ENCODE measurements at regions not wholly inside any gene's neighbourhood (a gene's known extent, or its start where the extent isn't known, plus 50 kb on each side); places are given as distances from the start of the nearest gene placed in this dataset.

GRCh38 chr1:55359611-55360010 is 144.4 kb upstream of the USP24 start:
- FAIRE-seq = no peak
- in situ Hi-C loops (cut with MboI) = no loop called here
- WGBS (ENCODE audit: insufficient coverage, insufficient replicate concordance, low lambda C conversion rate, missing lambda C conversion rate) = 19% methylated on average over 3 of the region's 3 CpGs

More at GRCh38 chr1:55359611-55360010, 144.4 kb upstream of the USP24 start:
- H3K36me3 ChIP-seq (ENCODE audit: control insufficient read depth in 2 of 2, insufficient read depth in 2 of 2, low read length in 1 of 2) = no peaks in the 10 kb centered on the region
- ChIA-PET CTCF (interaction anchor here (1.2 to 9.4 kb wide), 4 partner anchors 13 to 75 kb away, joined by 4 to 63 read pairs (median 6); no protein-coding TSS in a partner anchor), POLR2A (no interaction called here), SMC1A (ENCODE audit: uncharacterized antibody, unreplicated experiment) (no interaction called here), RAD21 (ENCODE audit: unreplicated experiment) (no interaction called here)
- no peak overlapping the region for H3K4me3 ChIP-seq
- H3K27me3 ChIP-seq (replicated peaks in 1 of 2; ENCODE audit: control insufficient read depth in 2 of 2, insufficient read depth in 2 of 2, low read length in 1 of 2) = no peaks in the 10 kb centered on the region; a peak in 1 of 4 replicates
- no peak overlapping the region for H3K9ac ChIP-seq (ENCODE audit: control insufficient read depth, insufficient read depth, low read length)
- H2AFZ ChIP-seq (ENCODE audit: control insufficient read depth, low read depth, low read length) = no peak overlapping the region
- no TSS peak for BruUV-seq (replicated peaks)
- TF ChIP-seq ZNF24 (IDR thresholded peaks at IDR 0.05) = no peak
- TF ChIP-seq SUPT20H (IDR thresholded peaks at IDR 0.05; ENCODE audit: borderline replicate concordance, control insufficient read depth, low read depth, low read length) = no peak
- TF ChIP-seq STAT3 (IDR thresholded peaks at IDR 0.05; ENCODE audit: low read depth, low read length) = no peak
- TF ChIP-seq TCF12 (IDR thresholded peaks at IDR 0.05; ENCODE audit: low read depth, low read length) = no peak
- TF ChIP-seq NR2C2 (IDR thresholded peaks at IDR 0.05; ENCODE audit: borderline replicate concordance, control insufficient read depth, insufficient read length, low read depth) = no peak
- no peak for TF ChIP-seq PML (IDR thresholded peaks at IDR 0.05; ENCODE audit: low read length)
- no peak for TF ChIP-seq REST (IDR thresholded peaks at IDR 0.05; ENCODE audit: low read depth, low read length)
- TF ChIP-seq TARDBP (IDR thresholded peaks at IDR 0.05; ENCODE audit: borderline replicate concordance) = no peak
- TF ChIP-seq POLR2AphosphoS5 (IDR thresholded peaks at IDR 0.05; ENCODE audit: low read length) = no peak
- no peak for TF ChIP-seq DPF2 (IDR thresholded peaks at IDR 0.05)
- TF ChIP-seq MAX (IDR thresholded peaks at IDR 0.05; ENCODE audit: low read depth, low read length) = no peak
- TF ChIP-seq RELA (IDR thresholded peaks at IDR 0.05; ENCODE audit: borderline replicate concordance, partially characterized antibody) = no peak
- no peaks in the 10 kb centered on the region for H3K4me1 ChIP-seq (ENCODE audit: control insufficient read depth, insufficient read depth, low read length)
- H3K9me3 ChIP-seq (replicated peaks; ENCODE audit: control insufficient read depth, insufficient read depth, low read length) = no peaks in the 10 kb centered on the region
- H3K27ac ChIP-seq (ENCODE audit: control insufficient read depth, insufficient read depth) = no peak overlapping the region
- H3K79me2 ChIP-seq (ENCODE audit: control insufficient read depth, insufficient read depth, low read length) = no peaks in the 10 kb centered on the region
- intact Hi-C loops (cut with micrococcal nuclease; ENCODE audit: unreplicated experiment) = no loop called here
- no peak for DNase-seq (ENCODE audit: low read depth, low spot score)
- ATAC-seq = no peak
- no peak overlapping the region for H3K4me2 ChIP-seq (ENCODE audit: control insufficient read depth, insufficient read depth)
- no peaks in the 10 kb centered on the region for H4K20me1 ChIP-seq (ENCODE audit: control insufficient read depth, insufficient read depth)
